Activated CD8-positive, alpha-beta memory T cell treated with anti-CD3 and anti-CD28 coated beads for 48 hours (primary cell): ENCODE measurements at regions not wholly inside any gene's neighbourhood (a gene's known extent, or its start where the extent isn't known, plus 50 kb on each side); places are given as distances from the start of the nearest gene placed in this dataset.

Source experiments
- DNase-seq, 3 experiments: peaks; one replicate each; pipeline ENCODE4 v3.0.0-alpha.2; 2020; ENCODE audit warnings: low read depth in 2 of 3, low spot score in 2 of 3

DNA sequence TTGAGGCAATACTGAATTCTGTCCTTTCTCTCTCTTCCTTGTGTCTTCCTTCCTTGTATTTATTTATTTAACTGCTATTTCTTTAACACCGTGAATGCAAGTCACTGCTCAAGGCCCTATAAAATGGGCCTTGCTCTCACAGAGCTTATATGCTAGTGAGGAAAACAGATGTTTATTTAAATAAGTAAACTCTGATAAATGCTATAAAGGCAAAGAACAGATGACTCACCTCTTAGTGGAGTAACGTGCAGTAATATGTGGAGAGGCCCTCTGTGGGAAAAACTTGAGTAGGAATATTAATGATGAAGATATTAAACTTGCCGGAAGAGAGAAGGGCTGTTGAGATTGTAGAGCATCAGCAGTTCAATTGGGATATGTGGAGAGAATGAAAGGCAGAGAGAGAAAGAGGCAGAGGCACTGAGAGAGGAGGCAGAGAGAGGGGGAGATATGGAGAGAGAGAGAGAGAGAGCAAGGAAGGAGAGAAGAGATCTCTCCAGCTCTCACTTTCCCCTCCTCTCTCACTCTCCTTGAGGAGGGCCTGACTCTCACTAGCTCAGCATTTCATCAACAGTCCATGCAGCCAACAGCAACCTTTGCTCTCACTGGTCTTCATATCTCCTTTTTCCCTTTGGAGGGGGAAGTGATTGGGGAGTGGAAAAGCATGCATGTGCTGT is 322.2 kb downstream of the LMX1A start:
- DNase-seq = no peak

DNA sequence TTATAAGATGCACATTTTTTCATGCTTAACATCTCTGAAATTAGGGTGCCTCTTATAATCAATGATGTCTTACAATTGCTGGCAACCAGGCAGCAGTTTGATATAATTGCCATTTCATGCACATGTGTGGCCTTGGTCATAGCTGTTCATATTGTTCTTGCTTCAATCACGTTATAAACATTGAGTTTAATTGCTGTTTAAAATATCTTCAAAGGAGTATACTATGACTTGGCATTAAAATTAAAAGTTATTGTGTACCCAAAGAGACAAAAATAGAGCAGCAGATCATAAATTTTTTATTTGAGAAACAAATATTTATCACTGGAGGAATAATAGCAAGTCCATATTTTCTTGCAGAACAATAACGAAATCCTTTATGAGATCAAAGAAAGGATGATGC is 325.5 kb downstream of the LMX1A start:
- no peak for DNase-seq

DNA sequence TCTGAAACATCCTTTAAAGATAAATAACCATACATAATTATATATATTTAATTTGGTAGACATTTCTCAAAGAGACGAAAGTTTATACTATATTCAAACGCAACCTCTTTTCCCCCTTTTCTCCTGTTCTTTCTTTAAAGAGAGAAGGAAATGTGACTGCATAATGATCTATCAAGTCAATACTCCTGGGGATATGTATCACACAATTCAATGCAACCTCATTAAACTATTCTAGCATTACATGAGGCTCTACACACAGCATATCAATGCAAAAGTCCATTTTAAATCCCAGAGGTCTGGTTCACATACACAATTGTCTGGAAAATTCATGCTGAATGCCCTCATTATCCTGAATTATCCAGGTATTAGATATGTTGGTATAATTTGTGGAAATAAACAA is 330.7 kb downstream of the LMX1A start:
- no peak for DNase-seq

DNA sequence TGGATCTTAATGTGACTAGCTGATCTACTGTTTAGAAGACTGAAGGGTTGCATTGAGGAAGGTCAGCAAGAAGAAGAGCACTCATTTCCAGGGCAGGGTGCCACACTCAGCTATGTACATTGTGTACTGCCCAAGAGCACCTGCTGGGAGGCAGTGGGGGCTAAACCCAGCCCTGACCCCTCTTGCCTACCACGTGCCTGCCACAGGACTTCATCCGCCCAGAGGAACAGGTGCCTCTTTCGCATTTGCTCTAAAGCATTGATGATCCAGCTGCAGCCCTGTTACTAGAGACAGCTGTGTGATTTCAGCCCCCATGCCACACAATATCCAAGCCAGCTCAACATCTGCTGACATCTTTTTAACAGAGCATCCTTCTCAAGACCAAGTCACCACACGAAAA is 341.8 kb downstream of the LMX1A start:
- DNase-seq = no peak

DNA sequence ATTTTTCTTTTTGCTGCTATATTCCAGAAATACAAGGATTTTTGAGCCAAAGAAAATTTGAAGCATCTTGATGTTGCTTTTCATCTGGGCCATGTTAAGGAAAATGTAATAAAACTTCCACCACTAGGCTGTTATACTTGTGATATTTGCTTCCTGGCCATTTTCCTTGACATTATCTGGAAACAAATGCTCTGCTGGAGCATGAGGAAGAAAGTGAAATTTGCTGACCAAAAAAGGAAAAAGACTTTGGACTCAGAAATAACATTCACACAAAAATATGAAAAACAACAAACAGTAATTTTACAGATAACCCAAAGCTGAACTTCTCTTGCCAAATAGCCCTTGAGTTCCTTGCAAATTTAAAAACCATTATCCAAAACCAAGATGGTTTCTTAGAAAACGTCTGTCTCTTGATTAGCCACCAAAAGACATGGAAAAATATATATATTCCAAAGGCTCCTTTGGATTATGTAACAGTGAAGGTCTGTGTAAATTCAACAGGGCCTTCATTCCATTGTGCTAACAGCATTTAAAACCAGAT is 344.5 kb downstream of the LMX1A start:
- DNase-seq = no peak

DNA sequence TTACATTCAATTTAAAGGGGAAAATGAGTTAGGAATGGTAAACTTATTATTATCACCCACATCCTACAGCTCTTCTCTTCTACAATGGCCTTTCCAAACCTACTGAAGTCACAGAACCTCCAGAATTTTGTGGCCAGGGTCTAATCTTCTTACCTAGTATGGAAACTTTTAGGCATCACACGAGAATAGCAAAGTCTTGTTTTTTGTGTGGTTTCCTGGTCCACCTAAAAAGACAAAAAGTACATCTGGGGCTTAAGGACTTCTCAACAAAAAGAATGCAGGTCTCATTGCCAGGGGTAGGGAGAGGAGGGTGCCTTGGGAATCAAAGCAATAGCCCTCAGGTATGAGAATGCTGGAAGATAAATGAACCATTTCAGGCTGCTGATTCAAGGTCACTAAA is 345.3 kb downstream of the LMX1A start:
- no peak for DNase-seq

DNA sequence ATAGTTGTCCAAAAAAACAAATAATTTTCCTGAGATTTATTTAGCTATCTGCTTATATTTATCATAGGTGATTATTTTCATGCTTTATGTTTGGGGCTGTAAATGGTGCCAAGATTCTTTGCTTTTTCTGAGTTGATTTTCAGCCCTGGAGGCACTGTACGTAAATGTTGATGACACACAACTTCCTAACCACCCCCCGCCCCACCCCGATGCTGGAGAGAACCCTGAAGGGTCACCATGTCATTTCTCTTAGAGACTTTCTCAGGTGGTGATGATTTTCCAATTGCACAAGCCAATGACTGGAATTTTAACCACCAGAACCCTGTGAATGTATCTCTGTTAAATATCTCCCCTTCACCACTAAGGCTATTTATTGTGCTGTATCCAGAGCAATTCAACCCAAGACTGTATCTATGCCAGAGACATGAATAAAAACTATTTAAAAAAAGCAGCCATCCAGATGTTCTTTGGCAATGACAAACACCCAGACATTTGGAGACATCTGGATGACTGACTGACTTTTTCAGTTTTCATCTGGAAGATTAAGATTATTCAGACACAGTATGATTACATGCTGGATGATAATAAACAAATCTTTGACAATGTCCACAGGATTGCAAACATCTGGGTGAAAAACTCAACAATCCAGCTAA is 346.0 kb downstream of the LMX1A start:
- DNase-seq = no peak

DNA sequence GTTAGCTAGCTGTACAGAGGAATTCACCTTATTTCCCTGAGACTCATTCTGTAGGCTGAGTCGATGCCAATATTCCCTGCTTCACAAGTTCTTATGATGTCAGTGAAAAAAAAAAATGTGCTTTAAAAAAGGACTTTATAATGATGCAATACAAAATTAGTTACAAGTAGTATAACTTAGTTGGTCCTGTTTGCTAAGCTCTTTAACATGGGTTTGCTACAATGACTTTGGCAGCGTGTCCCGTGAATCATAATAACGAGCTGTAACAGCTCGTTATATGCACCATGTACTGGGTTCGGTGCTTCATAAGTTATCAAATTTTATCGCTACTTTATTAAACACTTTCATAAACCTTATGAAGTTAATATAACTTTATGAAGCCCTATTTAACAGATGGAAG is 349.7 kb downstream of the LMX1A start:
- no peak for DNase-seq

DNA sequence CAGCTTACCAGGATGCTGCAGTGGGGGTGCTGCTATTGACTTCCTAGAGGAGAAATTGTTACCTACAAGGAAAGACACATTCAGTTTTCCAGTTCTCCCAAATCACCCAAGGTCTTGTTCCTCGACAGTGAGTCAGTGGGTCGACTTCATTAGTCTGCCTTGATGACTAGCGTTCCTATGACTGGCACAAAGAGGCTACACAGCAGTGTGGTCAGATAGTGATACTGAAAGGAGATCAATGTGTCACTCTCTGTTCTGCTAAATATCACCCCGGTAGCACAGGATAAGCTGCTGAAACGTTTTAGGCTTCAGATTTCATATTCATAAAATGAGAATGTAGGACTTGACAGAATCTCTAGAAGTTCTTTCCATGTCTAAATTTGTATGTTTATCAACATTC is 357.4 kb downstream of the LMX1A start:
- DNase-seq = no peak

DNA sequence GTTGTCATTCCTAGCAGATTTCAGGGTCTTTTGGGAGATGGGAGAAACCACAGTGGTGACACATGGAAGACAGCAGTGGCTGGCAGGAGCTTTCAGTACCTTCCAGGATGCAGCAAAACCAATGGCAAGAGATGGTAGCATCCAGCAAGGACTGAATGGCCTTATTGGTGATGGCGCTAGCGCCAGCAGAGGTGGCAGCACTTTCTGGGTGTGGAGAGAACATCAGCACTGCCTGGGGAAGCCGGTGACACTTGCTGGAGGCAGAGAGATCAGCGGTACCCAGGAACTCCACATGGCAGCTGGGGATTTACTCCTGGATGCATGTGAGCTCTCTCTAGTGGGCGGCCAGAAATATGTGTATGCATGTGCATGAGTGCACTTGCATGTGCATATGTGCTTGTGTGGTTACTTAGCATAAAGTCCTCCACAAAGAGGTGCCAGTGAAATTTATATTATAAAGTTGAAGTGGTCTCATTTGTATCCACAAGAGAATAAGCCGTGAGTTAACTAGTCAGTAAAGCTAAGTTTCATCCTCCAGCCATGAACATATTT is 364.7 kb downstream of the LMX1A start:
- DNase-seq = no peak

DNA sequence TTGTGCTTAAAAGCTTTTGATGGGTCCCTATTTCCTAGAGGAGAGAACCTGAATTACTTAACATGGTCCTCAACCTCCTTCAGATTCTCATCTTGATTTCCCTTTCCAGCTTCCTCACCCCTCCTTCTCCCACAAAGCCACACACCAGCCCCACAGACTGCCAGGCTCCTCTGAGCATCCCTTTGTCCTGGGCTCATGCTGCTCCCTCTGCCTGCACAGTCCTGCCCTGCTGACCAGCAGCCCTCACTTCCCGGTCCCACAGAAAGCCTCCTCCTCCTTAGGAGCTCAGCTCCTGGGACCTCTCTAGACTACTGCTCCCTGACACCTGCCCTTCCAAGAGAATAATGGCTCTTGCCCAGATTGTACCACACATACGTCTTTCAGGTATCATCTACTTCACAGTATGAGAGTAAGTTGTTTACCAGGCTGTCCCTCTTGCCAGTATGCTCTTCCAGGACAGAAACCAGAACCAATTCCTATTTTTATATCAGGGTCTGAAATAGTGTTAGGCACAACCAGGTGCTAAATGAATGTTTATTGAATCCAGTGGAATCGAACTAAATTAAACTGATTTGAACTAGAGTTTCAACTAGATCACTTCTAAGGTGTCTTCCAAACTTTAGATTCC is 373.4 kb downstream of the LMX1A start:
- DNase-seq = no peak

DNA sequence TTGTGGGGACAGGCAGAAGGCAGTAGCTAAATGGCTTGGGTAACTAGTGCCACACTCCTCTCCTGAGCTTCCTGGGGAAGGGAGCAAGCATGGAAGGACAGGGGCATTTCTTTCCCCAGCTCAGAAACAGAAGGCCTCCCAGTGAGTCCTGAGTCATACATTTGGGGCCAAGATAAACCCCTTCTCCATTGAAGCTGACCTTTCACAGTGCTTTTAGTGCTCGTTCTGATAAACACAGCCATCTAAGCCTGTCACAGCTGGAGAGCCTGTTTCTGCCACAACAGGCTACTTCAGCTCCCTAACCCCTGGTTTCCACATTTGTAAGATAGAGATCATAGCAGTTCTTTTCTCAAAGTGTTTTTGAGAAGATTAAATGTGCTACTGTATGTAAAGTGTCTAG is 374.0 kb downstream of the LMX1A start:
- DNase-seq = no peak

DNA sequence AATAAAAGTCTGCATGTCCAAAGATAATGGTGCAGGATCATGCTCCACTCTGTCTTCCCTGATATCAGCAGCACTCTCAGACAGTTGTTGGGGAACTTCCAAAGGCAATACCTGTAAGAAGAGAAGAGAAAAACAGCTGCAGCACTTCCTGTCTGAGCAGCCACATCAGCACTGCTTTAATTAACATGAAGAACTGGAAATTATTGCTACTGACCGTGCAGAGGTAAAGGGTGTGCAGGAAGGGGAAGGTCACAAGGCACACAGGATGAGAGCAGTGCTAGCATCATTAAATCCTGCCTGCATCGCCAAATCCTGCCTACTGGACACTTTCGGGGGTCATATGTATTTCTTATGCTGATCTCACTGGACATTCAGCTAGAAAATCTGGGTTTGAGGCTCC is 379.0 kb downstream of the LMX1A start:
- no peak for DNase-seq

DNA sequence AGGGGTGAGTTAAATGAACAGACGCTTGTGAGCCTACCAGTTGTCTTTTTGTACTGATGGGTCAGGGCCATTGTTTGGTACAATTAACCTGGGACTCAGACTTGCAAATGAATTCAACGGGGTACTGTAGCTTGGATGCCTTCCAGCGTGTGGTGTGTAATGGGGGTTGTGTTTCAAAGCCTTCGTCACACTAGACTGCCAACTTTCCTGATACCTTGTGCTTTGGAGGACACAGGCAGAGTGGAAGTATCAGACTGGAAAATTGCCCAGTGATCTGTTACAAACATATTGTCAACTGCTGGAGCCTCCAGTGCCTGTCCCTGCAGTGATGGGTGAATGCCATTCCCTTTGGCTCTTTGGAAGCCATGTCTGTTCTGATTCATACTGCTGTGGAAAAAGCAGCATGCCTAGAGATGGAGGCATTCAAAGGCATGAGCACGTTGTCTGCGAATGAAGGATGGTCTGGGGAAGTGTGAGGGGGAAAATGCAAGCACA is 384.5 kb downstream of the LMX1A start:
- DNase-seq = no peak

DNA sequence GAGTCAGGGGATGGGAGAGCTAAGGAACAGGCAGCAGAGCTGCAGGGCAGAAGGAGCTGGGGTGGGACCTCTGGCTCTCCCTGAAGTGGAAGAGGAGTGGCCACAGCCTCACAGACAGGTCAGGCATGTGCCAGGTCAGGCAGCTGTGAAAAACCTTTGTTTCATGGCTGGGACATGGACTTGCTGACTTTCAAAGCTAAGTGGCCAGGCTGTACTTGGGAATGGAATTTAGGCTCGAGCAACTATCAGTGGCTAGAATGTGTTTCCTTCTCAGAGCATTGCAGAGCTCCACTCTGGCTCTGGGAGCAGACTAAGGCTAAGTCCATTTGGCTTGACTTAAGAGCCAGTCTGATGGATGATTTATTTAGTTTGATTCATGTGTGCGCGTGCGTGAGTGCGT is 385.1 kb downstream of the LMX1A start:
- DNase-seq = no peak

DNA sequence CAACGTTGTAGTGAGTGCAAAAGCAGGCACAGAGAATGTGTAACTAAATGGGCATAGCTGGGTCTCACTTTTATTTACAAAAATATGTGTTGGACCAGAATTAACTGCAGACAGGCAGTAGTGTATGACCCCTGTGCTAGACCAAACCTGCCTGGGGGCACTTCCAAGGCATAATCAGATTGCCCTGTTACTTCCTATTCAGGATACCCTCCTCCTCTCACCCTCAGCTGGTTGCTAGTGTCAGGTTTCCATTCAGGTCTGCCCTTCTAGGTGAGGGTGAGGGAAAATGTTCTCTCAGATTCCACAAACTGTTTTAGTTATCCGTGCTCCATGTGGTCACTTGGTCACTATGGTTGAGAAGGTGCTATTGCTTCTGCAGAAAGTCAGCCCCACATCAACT is 387.3 kb downstream of the LMX1A start:
- DNase-seq = no peak

DNA sequence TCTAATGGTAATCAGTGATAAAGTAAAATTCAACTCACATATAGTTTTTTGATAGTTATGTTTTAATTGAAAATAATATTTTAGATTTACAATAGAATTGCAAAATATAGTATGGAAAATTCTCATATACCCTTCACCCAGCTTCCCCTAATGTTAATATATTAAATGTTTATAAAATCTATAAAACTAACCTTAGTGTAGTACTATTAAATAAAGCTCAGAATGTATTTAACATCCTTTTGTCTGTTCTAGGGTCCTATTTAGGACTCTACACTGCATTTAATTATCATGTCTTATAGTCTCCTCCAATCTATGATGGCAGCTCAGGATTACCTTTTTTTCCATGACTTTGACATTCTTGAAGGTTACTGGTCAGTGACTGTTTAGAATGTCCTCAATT is 389.2 kb downstream of the LMX1A start:
- no peak for DNase-seq

DNA sequence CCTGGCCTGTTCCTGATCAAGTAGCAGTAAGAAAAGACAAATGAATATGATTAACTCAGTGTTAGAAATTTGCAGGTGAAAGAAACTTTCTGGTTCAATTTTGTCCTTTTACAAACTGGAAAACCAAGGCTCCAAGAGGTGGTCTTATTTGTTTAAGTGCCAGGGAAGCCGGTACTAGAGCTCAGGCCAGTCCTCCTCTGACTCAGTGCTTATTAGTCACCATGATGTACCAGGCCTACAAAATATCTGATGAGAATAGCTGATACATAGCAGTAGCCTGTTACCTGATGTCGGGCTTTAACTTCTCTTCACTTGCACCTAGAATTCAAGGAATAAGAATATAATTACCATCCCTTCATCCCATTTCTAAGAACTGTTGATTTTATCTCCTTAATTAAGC is 394.8 kb downstream of the LMX1A start:
- DNase-seq = no peak

DNA sequence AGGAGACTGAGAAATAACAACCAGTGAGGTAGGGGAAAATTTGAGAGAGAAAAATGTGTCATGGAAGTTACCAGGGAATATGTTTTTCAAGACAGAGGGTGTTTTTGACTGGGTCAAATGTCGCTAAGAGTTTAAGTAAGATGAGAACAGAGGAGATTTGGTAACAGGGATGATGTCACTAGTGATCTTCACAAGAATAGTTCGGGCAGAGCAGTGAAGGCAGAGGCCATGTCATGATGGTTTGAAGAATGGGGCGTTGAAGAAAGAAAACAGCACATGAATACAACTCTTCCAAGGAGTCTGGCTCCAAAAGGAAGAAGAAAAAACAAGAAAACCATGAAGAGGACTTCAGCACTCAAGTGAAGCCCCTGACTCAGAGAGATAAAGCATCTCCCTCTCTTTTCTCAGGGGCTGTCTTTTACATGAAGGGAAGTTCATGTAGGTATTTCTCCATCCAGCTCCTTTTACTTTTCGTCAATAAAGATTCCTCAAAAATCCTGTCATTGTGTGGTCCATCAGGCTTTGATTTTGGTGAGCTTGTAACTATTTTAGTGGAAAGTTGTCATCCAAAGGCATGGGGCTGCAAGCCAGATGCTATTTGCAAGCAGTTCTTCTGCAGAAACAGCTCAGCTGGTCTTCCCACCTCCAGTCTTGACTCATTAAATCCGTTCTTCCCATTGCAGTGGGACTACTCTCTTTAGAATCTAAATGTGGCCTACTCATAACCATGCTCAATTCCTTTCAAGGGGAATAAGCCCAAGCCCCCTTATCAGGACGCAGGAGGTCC is 397.3 kb downstream of the LMX1A start:
- no peak for DNase-seq

DNA sequence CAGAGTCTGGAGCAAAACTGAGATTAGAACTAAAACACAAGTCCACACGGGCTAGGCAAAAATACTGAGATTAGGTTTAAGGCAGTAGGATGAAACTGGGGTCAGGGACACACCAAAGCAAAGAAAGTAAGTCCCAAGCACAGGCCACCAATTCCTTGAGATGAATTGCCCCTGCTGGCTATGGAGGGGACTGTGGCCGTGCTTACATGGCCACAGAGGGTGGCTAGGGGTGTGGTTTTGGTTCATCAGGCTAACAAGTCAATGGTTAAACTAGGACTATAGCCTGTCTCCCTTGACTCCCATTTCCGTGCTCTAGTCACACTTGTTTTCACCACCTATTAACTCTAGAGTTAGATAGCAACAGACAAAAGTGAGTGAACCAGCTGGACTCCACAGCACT is 394.8 kb downstream of the PBX1 start:
- DNase-seq = no peak

DNA sequence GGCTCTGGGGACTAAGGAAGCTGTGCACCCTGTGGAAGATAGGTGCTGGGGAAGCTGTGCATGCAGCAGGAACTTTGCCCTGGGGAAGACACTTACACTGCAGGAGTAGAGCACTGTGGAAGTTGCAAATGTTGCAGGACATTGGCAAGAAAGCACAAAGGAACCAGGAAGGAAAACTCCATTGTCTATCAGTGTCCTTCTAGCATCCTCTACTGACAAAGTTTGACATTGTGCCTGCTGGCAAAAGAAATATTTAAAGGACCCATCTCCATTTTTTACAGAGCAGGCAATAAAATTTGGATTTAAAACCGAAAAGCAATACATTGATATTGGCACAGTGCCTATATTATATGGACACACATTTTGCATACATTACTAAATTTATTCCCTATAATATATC is 394.1 kb downstream of the PBX1 start:
- no peak for DNase-seq
